Lung (tissue), 11 donors: ENCODE measurements at regions not wholly inside any gene's neighbourhood (a gene's known extent, or its start where the extent isn't known, plus 50 kb on each side); places are given as distances from the start of the nearest gene placed in this dataset.

Experiments
- ATAC-seq: fragments of 200-7000 bp; cut with Tn5 transposase; one replicate; pipeline ENCODE4 v1.9.1; 2020; ENCODE audit warnings: moderate number of reproducible peaks; ENCODE audit not compliant: insufficient read depth, low FRiP score
- DNase-seq, 3 donors: peaks; one replicate each; pipeline ENCODE4 v3.0.0-alpha.2; 2013 to 2017
- H3K27ac ChIP-seq, 2 donors: one replicate each; pipeline ENCODE4 v1.5.1; 2013; ENCODE audit warnings: mild to moderate bottlenecking in 2 of 2, moderate library complexity in 2 of 2, control low read depth in 1 of 2, inconsistent platforms in 1 of 2, low read depth in 1 of 2, low read length in 1 of 2
- H3K27me3 ChIP-seq, 3 donors: one replicate each; pipeline ENCODE4 v1.5.1; 2013; ENCODE audit warnings: low read length in 2 of 3; ENCODE audit not compliant: control insufficient read depth in 3 of 3, insufficient read depth in 3 of 3
- H3K36me3 ChIP-seq, 4 donors: one replicate each; pipeline ENCODE4 v1.5.1; 2013; ENCODE audit warnings: low read length in 4 of 4, mild to moderate bottlenecking in 1 of 4, moderate library complexity in 1 of 4; ENCODE audit not compliant: control insufficient read depth in 4 of 4, insufficient read depth in 4 of 4
- H3K4me1 ChIP-seq, 5 donors: one replicate each; pipeline ENCODE4 v1.5.1; 2013; ENCODE audit warnings: low read length in 5 of 5, mild to moderate bottlenecking in 2 of 5, moderate library complexity in 1 of 5; ENCODE audit not compliant: control insufficient read depth in 5 of 5, insufficient read depth in 5 of 5
- H3K4me3 ChIP-seq: one replicate; pipeline ENCODE4 v1.5.1; 2013; ENCODE audit warnings: mild to moderate bottlenecking, control low read depth, moderate library complexity
- H3K9ac ChIP-seq, 2 donors: one replicate each; pipeline ENCODE4 v1.5.1; 2013; ENCODE audit warnings: low read length in 2 of 2, control low read depth in 1 of 2; ENCODE audit not compliant: insufficient read depth in 1 of 2
- H3K9me3 ChIP-seq, 4 donors: one replicate each; pipeline ENCODE4 v1.5.1; 2013; ENCODE audit warnings: low read length in 3 of 4, mild to moderate bottlenecking in 1 of 4, moderate library complexity in 1 of 4; ENCODE audit not compliant: control insufficient read depth in 4 of 4, insufficient read depth in 3 of 4
- CTCF ChIP-seq: IDR thresholded peaks from 2 replicates; pipeline ENCODE4 v1.5.1; 2012; ENCODE audit warnings: mild to moderate bottlenecking; ENCODE audit errors: control extremely low read depth, extremely low read depth
- WGBS, 2 donors: extraction: QIAGEN DNeasy Blood & Tissue Kit; methylation state at CpG; one replicate each; pipeline ENCODE4 v1.1.7; 2013; 5-methylcytosine and 5-hydroxymethylcytosine counted together
- donor health status: control.
- donor health status: control.
- donor health status: Bipolar disorder and iron deficiency.
- donor health status: healthy.
- donor health status: DM: yes; HTN: yes; CAD: no.

DNA sequence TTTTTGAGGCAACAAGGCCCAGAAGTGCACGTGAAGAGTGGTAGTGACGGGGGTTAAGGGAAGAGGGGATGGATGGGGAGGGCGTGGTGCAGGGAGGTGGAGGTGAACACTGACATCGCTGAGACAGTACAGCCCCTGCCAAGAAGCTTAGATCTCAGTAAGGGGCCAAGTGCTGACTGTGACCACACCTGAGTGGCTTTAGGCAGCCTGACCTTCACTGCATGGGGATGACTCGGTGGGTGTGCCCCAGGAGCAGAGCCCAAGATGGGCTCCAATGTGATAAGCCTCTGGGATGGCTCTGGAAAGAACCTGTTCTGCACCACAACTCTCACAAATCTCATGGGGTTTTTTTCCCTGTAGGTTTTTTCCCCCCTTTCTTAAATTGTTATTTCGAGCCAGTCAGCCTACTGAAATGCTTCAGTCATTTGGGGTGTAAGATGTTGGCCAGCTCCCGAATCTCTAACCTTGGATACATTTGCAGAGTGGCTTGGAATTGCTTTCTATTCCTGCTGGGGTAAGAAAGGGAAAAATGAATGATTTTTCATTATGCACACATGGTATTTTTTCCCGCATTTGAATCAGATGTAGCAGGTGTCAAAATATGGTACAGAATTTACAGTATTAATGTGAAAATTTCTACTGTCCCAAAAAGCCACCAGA lies 165.0 kb downstream of the TM9SF2 start:
- WGBS, 2 donors: 88 to 94% methylated on average over 8 of the region's 8 CpGs
- H3K4me3 ChIP-seq: no peak overlapping the region
- H3K9me3 ChIP-seq: no peaks in the 10 kb centered on the region
- H3K4me1 ChIP-seq: no peaks in the 10 kb centered on the region
- no peak overlapping the region for H3K27ac ChIP-seq
- H3K27me3 ChIP-seq: peaks cover 0 to 30% (median 25%) of the 10 kb centered on the region in 3 donors
- H3K9ac ChIP-seq: no peak overlapping the region
- no peak for ATAC-seq
- no peaks in the 10 kb centered on the region for H3K36me3 ChIP-seq
- DNase-seq: no peak
- no peak for TF ChIP-seq CTCF

- 93 to 94% methylated on average over 9 of the region's 9 CpGs for WGBS, 2 donors
- no peak for TF ChIP-seq CTCF
- peaks cover 0 to 30% (median 26%) of the 10 kb centered on the region in 3 donors for H3K27me3 ChIP-seq
- H3K36me3 ChIP-seq: no peaks in the 10 kb centered on the region
- H3K9ac ChIP-seq: no peak overlapping the region
- ATAC-seq (no peak), DNase-seq (no peak)
- no peaks in the 10 kb centered on the region for H3K4me1 ChIP-seq
- no peaks in the 10 kb centered on the region for H3K9me3 ChIP-seq
- no peak overlapping the region for H3K27ac ChIP-seq
- H3K4me3 ChIP-seq: no peak overlapping the region
Observed at GRCh38 chr13:99665711-99666110, 164.4 kb downstream of the TM9SF2 start.

- Histone ChIP-seq H3K4me3 (no peak overlapping the region), H3K27me3 (peaks cover 0 to 31% (median 30%) of the 10 kb centered on the region in 3 donors), H3K36me3 (no peaks in the 10 kb centered on the region), H3K9ac (no peak overlapping the region), H3K27ac (no peak overlapping the region), H3K9me3 (no peaks in the 10 kb centered on the region), H3K4me1 (peaks cover 0 to 1% (median 0%) of the 10 kb centered on the region in 5 donors)
- ATAC-seq: no peak
- WGBS, 2 donors: 96 to 97% methylated on average over 2 of the region's 2 CpGs
- DNase-seq: no peak
- no peak for TF ChIP-seq CTCF
Observed at GRCh38 chr13:99663908-99664307, 162.6 kb downstream of the TM9SF2 start.
